ENCODE measurements at regions not wholly inside any gene's neighbourhood (a gene's known extent, or its start where the extent isn't known, plus 50 kb on each side); places are given as distances from the start of the nearest gene placed in this dataset.

- Histone ChIP-seq H3K9me3 (ENCODE audit: control insufficient read depth, low read depth, low read length) (no peaks in the 10 kb centered on the region), H3K27ac (ENCODE audit: control insufficient read depth, insufficient read depth, low read length) (no peak overlapping the region), H3K4me3 (ENCODE audit: control insufficient read depth in 2 of 3, extremely low read depth in 1 of 3, insufficient read depth in 2 of 3, low read depth in 1 of 3, low read length in 3 of 3) (no peak overlapping the region), H2AFZ (ENCODE audit: control insufficient read depth, low read length) (no peak overlapping the region), H4K20me1 (ENCODE audit: control insufficient read depth, extremely low read depth, insufficient read depth, low read length) (no peaks in the 10 kb centered on the region), H3K9ac (ENCODE audit: control insufficient read depth, extremely low read depth, insufficient read depth, low read length) (no peak overlapping the region), H3K4me1 (ENCODE audit: control insufficient read depth, extremely low read depth, insufficient read depth, low read length) (peaks cover 3% of the 10 kb centered on the region), H3K79me2 (ENCODE audit: control insufficient read depth, insufficient read depth, low read length) (no peaks in the 10 kb centered on the region), H3K27me3 (ENCODE audit: control insufficient read depth, extremely low read depth, insufficient read depth, low read length) (no peaks in the 10 kb centered on the region), H3K36me3 (ENCODE audit: control insufficient read depth in 2 of 2, extremely low read depth in 1 of 2, insufficient read depth in 2 of 2, low read length in 2 of 2) (no peaks in the 10 kb centered on the region), H3K9me1 (ENCODE audit: control insufficient read depth, extremely low read depth, insufficient read depth, low read length) (no peaks in the 10 kb centered on the region), H3K4me2 (ENCODE audit: control insufficient read depth, extremely low read depth, insufficient read depth, low read depth, low read length) (no peak overlapping the region)
- TF ChIP-seq, protein P1, sequence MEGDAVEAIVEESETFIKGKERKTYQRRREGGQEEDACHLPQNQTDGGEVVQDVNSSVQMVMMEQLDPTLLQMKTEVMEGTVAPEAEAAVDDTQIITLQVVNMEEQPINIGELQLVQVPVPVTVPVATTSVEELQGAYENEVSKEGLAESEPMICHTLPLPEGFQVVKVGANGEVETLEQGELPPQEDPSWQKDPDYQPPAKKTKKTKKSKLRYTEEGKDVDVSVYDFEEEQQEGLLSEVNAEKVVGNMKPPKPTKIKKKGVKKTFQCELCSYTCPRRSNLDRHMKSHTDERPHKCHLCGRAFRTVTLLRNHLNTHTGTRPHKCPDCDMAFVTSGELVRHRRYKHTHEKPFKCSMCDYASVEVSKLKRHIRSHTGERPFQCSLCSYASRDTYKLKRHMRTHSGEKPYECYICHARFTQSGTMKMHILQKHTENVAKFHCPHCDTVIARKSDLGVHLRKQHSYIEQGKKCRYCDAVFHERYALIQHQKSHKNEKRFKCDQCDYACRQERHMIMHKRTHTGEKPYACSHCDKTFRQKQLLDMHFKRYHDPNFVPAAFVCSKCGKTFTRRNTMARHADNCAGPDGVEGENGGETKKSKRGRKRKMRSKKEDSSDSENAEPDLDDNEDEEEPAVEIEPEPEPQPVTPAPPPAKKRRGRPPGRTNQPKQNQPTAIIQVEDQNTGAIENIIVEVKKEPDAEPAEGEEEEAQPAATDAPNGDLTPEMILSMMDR (optimal IDR thresholded peaks at IDR 0.05 in 1 of 3, IDR thresholded peaks at IDR 0.05 in 1 of 3, conservative IDR thresholded peaks at IDR 0.05 in 1 of 3; ENCODE audit: extremely low read depth in 1 of 3, insufficient read depth in 2 of 3, low read length in 3 of 3) = no peak
- no peak for TF ChIP-seq EZH2 (IDR thresholded peaks at IDR 0.05; ENCODE audit: low read length)
- dilution Hi-C loops (cut with MboI; ENCODE audit: extremely low pct_ligation_motif_present, low sequenced_read_pairs) = no loop called here
- FAIRE-seq (no peak), DNase-seq (ENCODE audit: low read depth, low spot score) (no peak)
Observed at GRCh38 chr1:60134716-60135115, 61.1 kb upstream of the C1orf87 start.

GRCh38 chr1:60133848-60134247 lies 60.3 kb upstream of the C1orf87 start:
- Histone ChIP-seq H3K9me3 (ENCODE audit: control insufficient read depth, low read depth, low read length) (no peaks in the 10 kb centered on the region), H3K4me2 (ENCODE audit: control insufficient read depth, extremely low read depth, insufficient read depth, low read depth, low read length) (no peak overlapping the region), H3K27ac (ENCODE audit: control insufficient read depth, insufficient read depth, low read length) (no peak overlapping the region), H3K9me1 (ENCODE audit: control insufficient read depth, extremely low read depth, insufficient read depth, low read length) (no peaks in the 10 kb centered on the region), H3K9ac (ENCODE audit: control insufficient read depth, extremely low read depth, insufficient read depth, low read length) (no peak overlapping the region), H3K4me3 (ENCODE audit: control insufficient read depth in 2 of 3, extremely low read depth in 1 of 3, insufficient read depth in 2 of 3, low read depth in 1 of 3, low read length in 3 of 3) (no peak overlapping the region), H3K79me2 (ENCODE audit: control insufficient read depth, insufficient read depth, low read length) (no peaks in the 10 kb centered on the region), H3K27me3 (ENCODE audit: control insufficient read depth, extremely low read depth, insufficient read depth, low read length) (no peaks in the 10 kb centered on the region), H4K20me1 (ENCODE audit: control insufficient read depth, extremely low read depth, insufficient read depth, low read length) (no peaks in the 10 kb centered on the region), H3K4me1 (ENCODE audit: control insufficient read depth, extremely low read depth, insufficient read depth, low read length) (peaks cover 3% of the 10 kb centered on the region), H3K36me3 (ENCODE audit: control insufficient read depth in 2 of 2, extremely low read depth in 1 of 2, insufficient read depth in 2 of 2, low read length in 2 of 2) (no peaks in the 10 kb centered on the region), H2AFZ (ENCODE audit: control insufficient read depth, low read length) (no peak overlapping the region)
- FAIRE-seq (no peak), DNase-seq (ENCODE audit: low read depth, low spot score) (no peak)
- dilution Hi-C loops (cut with MboI; ENCODE audit: extremely low pct_ligation_motif_present, low sequenced_read_pairs) = no loop called here
- no peak for TF ChIP-seq EZH2 (IDR thresholded peaks at IDR 0.05; ENCODE audit: low read length)
- TF ChIP-seq, protein P1 (optimal IDR thresholded peaks at IDR 0.05 in 1 of 3, IDR thresholded peaks at IDR 0.05 in 1 of 3, conservative IDR thresholded peaks at IDR 0.05 in 1 of 3; ENCODE audit: extremely low read depth in 1 of 3, insufficient read depth in 2 of 3, low read length in 3 of 3) = no peak

Data from keratinocyte (primary cell).